A549 (cell line): ENCODE measurements at regions not wholly inside any gene's neighbourhood (a gene's known extent, or its start where the extent isn't known, plus 50 kb on each side); places are given as distances from the start of the nearest gene placed in this dataset.

Experiments used
- ATAC-seq, 2 experiments: fragments of 200-7000 bp in 1 of 2; fragments of >200 bp in 1 of 2; cut with Nextera tagmentation in 1 of 2; cut with Tn5 transposase in 1 of 2; 3 replicates each; pipeline versions ENCODE4 v1.8.0 to v1.9.1; 2018 to 2020; ENCODE audit warnings: mild to moderate bottlenecking in 1 of 2, moderate library complexity in 1 of 2
- CTCF ChIA-PET: fragments of 300-600 bp; sonication (Branson Sonifier 250); formaldehyde crosslinking; extraction: SDS; loops from one replicate; lab custom pipeline; 2021; ENCODE audit warnings: antibody characterized with exemption, inconsistent platforms; lab: Yijun Ruan, JAX
- POLR2A ChIA-PET: fragments of 350-600 bp; formaldehyde crosslinking; extraction: SDS; loops from one replicate; lab custom pipeline; 2021; ENCODE audit warnings: antibody characterized with exemption, inconsistent platforms; lab: Yijun Ruan, JAX
- DNase-seq, 2 experiments: peaks; one replicate each; pipeline versions ENCODE4 v3.0.0 to v3.0.0-alpha.2; 2011 to 2016; ENCODE audit warnings: low read depth in 1 of 2, low spot score in 1 of 2
- FAIRE-seq: peaks from 2 replicates; lab custom pipeline; 2011; peaks lifted over from hg19 to GRCh38; lab: Jason Lieb, UNC
- H3K27ac ChIP-seq, 2 experiments: fragments of >200 bp; sonication (Bioruptor Twin); formaldehyde crosslinking; 3 replicates each; pipeline ENCODE4 v1.5.1; 2016 to 2017
- H3K4me1 ChIP-seq: fragments of >200 bp; sonication (Bioruptor Twin); formaldehyde crosslinking; 3 replicates; pipeline ENCODE4 v1.6.1; 2016
- H3K4me2 ChIP-seq: fragments of >200 bp; sonication (Bioruptor Twin); formaldehyde crosslinking; 3 replicates; pipeline ENCODE4 v1.6.1; 2016
- H3K4me3 ChIP-seq: fragments of >200 bp; sonication (Bioruptor Twin); formaldehyde crosslinking; 3 replicates; pipeline ENCODE4 v1.5.1; 2016
- H3K9me3 ChIP-seq: fragments of >200 bp; sonication (Bioruptor Twin); formaldehyde crosslinking; 3 replicates; pipeline ENCODE4 v1.6.1; 2016
- CEBPB ChIP-seq, 2 experiments: fragments of >200 bp in 1 of 2; sonication (Bioruptor Twin) in 1 of 2; formaldehyde crosslinking in 1 of 2; IDR thresholded peaks; 2 replicates each; pipeline ENCODE4 v1.6.1; 2012 to 2016
- CHD2 ChIP-seq: fragments of 150-350 bp; IDR thresholded peaks from 2 replicates; pipeline ENCODE4 v1.6.1; 2014; ENCODE audit warnings: low read length; ENCODE audit not compliant: partially characterized antibody
- CHD4 ChIP-seq: fragments of 200-600 bp; sonication (generic); IDR thresholded peaks from 2 replicates; pipeline ENCODE4 v1.6.1; 2016; ENCODE audit warnings: antibody characterized with exemption, mild to moderate bottlenecking, borderline replicate concordance
- EHF ChIP-seq: fragments of 250-450 bp; sonication (Bioruptor Pico); IDR thresholded peaks from 2 replicates; pipeline ENCODE4 v1.5.0; 2020; ENCODE audit warnings: mild to moderate bottlenecking
- EHMT2 ChIP-seq: fragments of 200-600 bp; sonication (generic); IDR thresholded peaks from 2 replicates; pipeline ENCODE4 v1.6.1; 2016; ENCODE audit warnings: antibody characterized with exemption, low read depth, mild to moderate bottlenecking, moderate library complexity
- HDAC2 ChIP-seq: fragments of 200-600 bp; sonication (generic); IDR thresholded peaks from 2 replicates; pipeline ENCODE4 v1.6.1; 2016
- HOXA7 ChIP-seq: fragments of 250-450 bp; sonication (Bioruptor Pico); IDR thresholded peaks from 2 replicates; pipeline ENCODE4 v1.5.0; 2020; ENCODE audit warnings: mild to moderate bottlenecking, moderate library complexity
- HOXB13 ChIP-seq: fragments of 250-450 bp; sonication (Bioruptor Pico); IDR thresholded peaks from 2 replicates; pipeline ENCODE4 v1.5.0; 2020; ENCODE audit warnings: low read depth, mild to moderate bottlenecking, moderate library complexity
- HOXB5 ChIP-seq: fragments of 250-450 bp; sonication (Bioruptor Pico); IDR thresholded peaks from 2 replicates; pipeline ENCODE4 v1.5.0; 2020; ENCODE audit warnings: mild to moderate bottlenecking, moderate library complexity
- JUN ChIP-seq, 2 experiments: fragments of >200 bp; sonication (Bioruptor Twin); formaldehyde crosslinking; IDR thresholded peaks; 2 replicates in 1 of 2; 3 replicates in 1 of 2; pipeline ENCODE4 v1.6.1; 2016 to 2017
- KDM5A ChIP-seq: fragments of 200-600 bp; sonication (generic); IDR thresholded peaks from 2 replicates; pipeline ENCODE4 v1.6.1; 2016; ENCODE audit warnings: antibody characterized with exemption, mild to moderate bottlenecking
- MAZ ChIP-seq: fragments of 150-350 bp; IDR thresholded peaks from 2 replicates; pipeline ENCODE4 v1.6.1; 2014; ENCODE audit warnings: antibody characterized with exemption, low read depth, low read length, borderline replicate concordance
- NFE2L2 ChIP-seq: fragments of 150-350 bp; conservative IDR thresholded peaks from 2 replicates; pipeline ENCODE4 v1.6.1; 2014; ENCODE audit warnings: low read length
- NPAS2 ChIP-seq: fragments of 250-450 bp; sonication (Bioruptor Pico); IDR thresholded peaks from 2 replicates; pipeline ENCODE4 v1.8.0; 2022; ENCODE audit warnings: mild to moderate bottlenecking, moderate library complexity, borderline replicate concordance
- NR3C1 ChIP-seq: fragments of >200 bp; sonication (Bioruptor Twin); formaldehyde crosslinking; IDR thresholded peaks from 3 replicates; pipeline ENCODE4 v1.6.1; 2017
- PHF8 ChIP-seq: fragments of 200-600 bp; sonication (generic); IDR thresholded peaks from 2 replicates; pipeline ENCODE4 v1.6.1; 2016; ENCODE audit warnings: low read depth, mild to moderate bottlenecking, antibody characterized with exemption, moderate library complexity, borderline replicate concordance
- POLR2A ChIP-seq: IDR thresholded peaks from 2 replicates; pipeline ENCODE4 v1.6.1; 2012; ENCODE audit warnings: mild to moderate bottlenecking, low read length
- POLR2AphosphoS2 ChIP-seq: conservative IDR thresholded peaks from 2 replicates; pipeline ENCODE4 v1.6.1; 2012; ENCODE audit warnings: low read length, improper control_type of control experiment, inconsistent platforms
- RAD21 ChIP-seq, 2 experiments: fragments of >200 bp in 1 of 2; sonication (Bioruptor Twin) in 1 of 2; formaldehyde crosslinking in 1 of 2; IDR thresholded peaks in 1 of 2; conservative IDR thresholded peaks in 1 of 2; 2 replicates in 1 of 2; 3 replicates in 1 of 2; pipeline ENCODE4 v1.6.1; 2012 to 2018; ENCODE audit warnings: inconsistent platforms in 1 of 2
- RARB ChIP-seq: fragments of 250-450 bp; sonication (Bioruptor Pico); IDR thresholded peaks from 2 replicates; pipeline ENCODE4 v1.8.0; 2021; ENCODE audit warnings: mild to moderate bottlenecking, moderate library complexity
- RCOR1 ChIP-seq: fragments of 150-350 bp; IDR thresholded peaks from 2 replicates; pipeline ENCODE4 v1.6.1; 2014; ENCODE audit warnings: antibody characterized with exemption, low read length, low read depth
- SMC3 ChIP-seq: fragments of >200 bp; sonication (Bioruptor Twin); formaldehyde crosslinking; IDR thresholded peaks from 3 replicates; pipeline ENCODE4 v1.6.1; 2018; ENCODE audit warnings: inconsistent platforms
- ZC3H11A ChIP-seq: fragments of 450-650 bp; IDR thresholded peaks from 2 replicates; pipeline ENCODE4 v1.6.1; 2014; ENCODE audit warnings: antibody characterized with exemption, mild to moderate bottlenecking
- TF ChIP-seq, protein P1 (sequence below): fragments of 150-350 bp; IDR thresholded peaks from 2 replicates; pipeline ENCODE4 v1.6.1; 2014; ENCODE audit warnings: low read depth, mild to moderate bottlenecking, low read length
- TF ChIP-seq, protein P2 (sequence below): fragments of 200-600 bp; sonication (generic); IDR thresholded peaks from 2 replicates; pipeline ENCODE4 v1.6.1; 2016; ENCODE audit warnings: antibody characterized with exemption, mild to moderate bottlenecking, moderate library complexity
- TF ChIP-seq, protein P3 (sequence below): IDR thresholded peaks from 2 replicates; pipeline ENCODE4 v1.6.1; 2012
- TF ChIP-seq, protein P4 (sequence below): IDR thresholded peaks from 2 replicates; pipeline ENCODE4 v1.6.1; 2012; ENCODE audit warnings: low read depth, borderline replicate concordance
- TF ChIP-seq, protein P5 (sequence below): IDR thresholded peaks from 2 replicates; pipeline ENCODE4 v1.6.1; 2012

DNA sequence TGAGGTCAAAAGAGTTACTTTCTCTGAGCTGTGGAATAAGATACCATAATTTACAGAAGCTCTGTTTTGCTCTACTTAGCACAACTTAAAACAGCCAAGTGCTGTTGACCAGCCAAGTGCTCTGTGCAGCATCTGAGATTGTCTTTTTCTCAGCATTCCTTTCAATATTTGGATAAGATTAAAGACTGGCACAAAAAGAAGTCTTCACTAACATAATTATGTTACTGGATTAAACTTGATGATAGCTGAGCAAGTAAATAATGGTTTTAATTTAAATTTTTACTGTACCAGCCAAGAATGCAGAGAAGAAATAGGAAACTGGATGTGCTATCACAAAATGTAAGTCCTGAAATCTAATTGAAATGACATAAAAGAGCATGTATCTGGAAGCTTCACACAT, 60.4 kb downstream of the NPY2R start:
- ChIA-PET CTCF (no interaction called here), POLR2A (no interaction called here)
- TF ChIP-seq HOXB13 (CRISPR knock-in tag) (no peak), ZC3H11A (no peak), MAZ (no peak), JUN (IDR thresholded peaks at IDR 0.05) (no peak), HOXA7 (no peak), HDAC2 (no peak), KDM5A (no peak), RCOR1 (no peak), EHMT2 (no peak), CEBPB (IDR thresholded peaks at IDR 0.05) (no peak), EHF (CRISPR knock-in tag) (no peak), NR3C1 (no peak), PHF8 (no peak), NFE2L2 (no peak), RARB (no peak), RAD21 (conservative IDR thresholded peaks at IDR 0.05 in 1 of 2, IDR thresholded peaks at IDR 0.05 in 1 of 2) (no peak), POLR2AphosphoS2 (no peak)
- TF ChIP-seq, protein P1, sequence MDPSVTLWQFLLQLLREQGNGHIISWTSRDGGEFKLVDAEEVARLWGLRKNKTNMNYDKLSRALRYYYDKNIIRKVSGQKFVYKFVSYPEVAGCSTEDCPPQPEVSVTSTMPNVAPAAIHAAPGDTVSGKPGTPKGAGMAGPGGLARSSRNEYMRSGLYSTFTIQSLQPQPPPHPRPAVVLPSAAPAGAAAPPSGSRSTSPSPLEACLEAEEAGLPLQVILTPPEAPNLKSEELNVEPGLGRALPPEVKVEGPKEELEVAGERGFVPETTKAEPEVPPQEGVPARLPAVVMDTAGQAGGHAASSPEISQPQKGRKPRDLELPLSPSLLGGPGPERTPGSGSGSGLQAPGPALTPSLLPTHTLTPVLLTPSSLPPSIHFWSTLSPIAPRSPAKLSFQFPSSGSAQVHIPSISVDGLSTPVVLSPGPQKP, result no peak
- TF ChIP-seq, protein P2, sequence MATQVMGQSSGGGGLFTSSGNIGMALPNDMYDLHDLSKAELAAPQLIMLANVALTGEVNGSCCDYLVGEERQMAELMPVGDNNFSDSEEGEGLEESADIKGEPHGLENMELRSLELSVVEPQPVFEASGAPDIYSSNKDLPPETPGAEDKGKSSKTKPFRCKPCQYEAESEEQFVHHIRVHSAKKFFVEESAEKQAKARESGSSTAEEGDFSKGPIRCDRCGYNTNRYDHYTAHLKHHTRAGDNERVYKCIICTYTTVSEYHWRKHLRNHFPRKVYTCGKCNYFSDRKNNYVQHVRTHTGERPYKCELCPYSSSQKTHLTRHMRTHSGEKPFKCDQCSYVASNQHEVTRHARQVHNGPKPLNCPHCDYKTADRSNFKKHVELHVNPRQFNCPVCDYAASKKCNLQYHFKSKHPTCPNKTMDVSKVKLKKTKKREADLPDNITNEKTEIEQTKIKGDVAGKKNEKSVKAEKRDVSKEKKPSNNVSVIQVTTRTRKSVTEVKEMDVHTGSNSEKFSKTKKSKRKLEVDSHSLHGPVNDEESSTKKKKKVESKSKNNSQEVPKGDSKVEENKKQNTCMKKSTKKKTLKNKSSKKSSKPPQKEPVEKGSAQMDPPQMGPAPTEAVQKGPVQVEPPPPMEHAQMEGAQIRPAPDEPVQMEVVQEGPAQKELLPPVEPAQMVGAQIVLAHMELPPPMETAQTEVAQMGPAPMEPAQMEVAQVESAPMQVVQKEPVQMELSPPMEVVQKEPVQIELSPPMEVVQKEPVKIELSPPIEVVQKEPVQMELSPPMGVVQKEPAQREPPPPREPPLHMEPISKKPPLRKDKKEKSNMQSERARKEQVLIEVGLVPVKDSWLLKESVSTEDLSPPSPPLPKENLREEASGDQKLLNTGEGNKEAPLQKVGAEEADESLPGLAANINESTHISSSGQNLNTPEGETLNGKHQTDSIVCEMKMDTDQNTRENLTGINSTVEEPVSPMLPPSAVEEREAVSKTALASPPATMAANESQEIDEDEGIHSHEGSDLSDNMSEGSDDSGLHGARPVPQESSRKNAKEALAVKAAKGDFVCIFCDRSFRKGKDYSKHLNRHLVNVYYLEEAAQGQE, result no peak
- TF ChIP-seq, protein P3, sequence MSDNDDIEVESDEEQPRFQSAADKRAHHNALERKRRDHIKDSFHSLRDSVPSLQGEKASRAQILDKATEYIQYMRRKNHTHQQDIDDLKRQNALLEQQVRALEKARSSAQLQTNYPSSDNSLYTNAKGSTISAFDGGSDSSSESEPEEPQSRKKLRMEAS, result no peak
- Histone ChIP-seq H3K27ac (no peak overlapping the region), H3K4me3 (no peak overlapping the region), H3K4me1 (no peaks in the 10 kb centered on the region), H3K9me3 (0 out of 3 replicates have a peak, but pooled peaks cover 3% of the 10 kb centered on the region), H3K4me2 (no peak overlapping the region)
- no peak for DNase-seq
- no peak for ATAC-seq
- FAIRE-seq, result no peak

DNA sequence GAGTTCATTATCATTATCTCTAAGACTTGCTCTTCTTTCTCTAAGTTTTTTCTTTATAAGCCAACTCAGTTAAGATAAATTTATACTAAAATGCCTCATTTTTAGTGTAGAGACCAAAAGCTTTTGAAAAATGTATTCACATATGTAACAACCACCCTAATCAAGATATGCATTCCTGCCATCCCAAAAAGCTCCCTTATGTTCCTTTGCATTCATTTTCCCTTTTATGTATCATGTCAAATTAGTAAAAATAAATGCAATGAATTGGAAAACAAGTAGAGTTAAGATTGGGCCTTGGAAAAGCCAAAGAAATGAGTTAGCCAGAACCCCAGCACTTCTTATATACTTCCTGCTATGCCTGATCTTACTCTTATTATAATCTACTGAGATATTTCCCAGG, 62.2 kb downstream of the NPY2R start:
- no peak for ATAC-seq
- no peak overlapping the region for H3K27ac ChIP-seq
- TF ChIP-seq ZC3H11A (no peak), JUN (IDR thresholded peaks at IDR 0.05) (no peak), NFE2L2 (no peak), SMC3 (no peak), HOXB5 (CRISPR knock-in tag) (no peak), CHD4 (no peak), NPAS2 (no peak), CHD2 (no peak), HDAC2 (no peak), RARB (no peak), POLR2A (no peak)
- TF ChIP-seq, protein P4, sequence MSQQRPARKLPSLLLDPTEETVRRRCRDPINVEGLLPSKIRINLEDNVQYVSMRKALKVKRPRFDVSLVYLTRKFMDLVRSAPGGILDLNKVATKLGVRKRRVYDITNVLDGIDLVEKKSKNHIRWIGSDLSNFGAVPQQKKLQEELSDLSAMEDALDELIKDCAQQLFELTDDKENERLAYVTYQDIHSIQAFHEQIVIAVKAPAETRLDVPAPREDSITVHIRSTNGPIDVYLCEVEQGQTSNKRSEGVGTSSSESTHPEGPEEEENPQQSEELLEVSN, result no peak
- TF ChIP-seq, protein P5, sequence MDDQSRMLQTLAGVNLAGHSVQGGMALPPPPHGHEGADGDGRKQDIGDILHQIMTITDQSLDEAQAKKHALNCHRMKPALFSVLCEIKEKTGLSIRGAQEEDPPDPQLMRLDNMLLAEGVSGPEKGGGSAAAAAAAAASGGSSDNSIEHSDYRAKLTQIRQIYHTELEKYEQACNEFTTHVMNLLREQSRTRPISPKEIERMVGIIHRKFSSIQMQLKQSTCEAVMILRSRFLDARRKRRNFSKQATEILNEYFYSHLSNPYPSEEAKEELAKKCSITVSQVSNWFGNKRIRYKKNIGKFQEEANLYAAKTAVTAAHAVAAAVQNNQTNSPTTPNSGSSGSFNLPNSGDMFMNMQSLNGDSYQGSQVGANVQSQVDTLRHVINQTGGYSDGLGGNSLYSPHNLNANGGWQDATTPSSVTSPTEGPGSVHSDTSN, result no peak
- TF ChIP-seq, all 56 proteins: peak for 0
- ChIA-PET POLR2A (no interaction called here), CTCF (no interaction called here)
- Histone ChIP-seq H3K4me2 (no peak overlapping the region), H3K4me1 (no peaks in the 10 kb centered on the region), H3K4me3 (no peak overlapping the region), H3K9me3 (0 out of 3 replicates have a peak, but pooled peaks cover 3% of the 10 kb centered on the region)
- DNase-seq (no peak), FAIRE-seq (no peak)
